Transverse colon (tissue), 3 donors: ENCODE measurements at regions not wholly inside any gene's neighbourhood (a gene's known extent, or its start where the extent isn't known, plus 50 kb on each side); places are given as distances from the start of the nearest gene placed in this dataset.

ENCODE experiments used
- CTCF ChIP-seq, 5 experiments: fragments of 200-600 bp in 3 of 5; fragments of 450-650 bp in 2 of 5; sonication (generic) in 3 of 5; IDR thresholded peaks; 1 replicate in 2 of 5; 2 replicates in 3 of 5; pipeline ENCODE4 v1.5.1; 2016 to 2017; ENCODE audit warnings: antibody characterized with exemption in 5 of 5, inconsistent platforms in 3 of 5, mild to moderate bottlenecking in 2 of 5, moderate library complexity in 1 of 5
- POLR2A ChIP-seq: fragments of 450-650 bp; IDR thresholded peaks from one replicate; pipeline ENCODE4 v1.6.1; 2016; ENCODE audit warnings: antibody characterized with exemption, mild to moderate bottlenecking, moderate library complexity

DNA sequence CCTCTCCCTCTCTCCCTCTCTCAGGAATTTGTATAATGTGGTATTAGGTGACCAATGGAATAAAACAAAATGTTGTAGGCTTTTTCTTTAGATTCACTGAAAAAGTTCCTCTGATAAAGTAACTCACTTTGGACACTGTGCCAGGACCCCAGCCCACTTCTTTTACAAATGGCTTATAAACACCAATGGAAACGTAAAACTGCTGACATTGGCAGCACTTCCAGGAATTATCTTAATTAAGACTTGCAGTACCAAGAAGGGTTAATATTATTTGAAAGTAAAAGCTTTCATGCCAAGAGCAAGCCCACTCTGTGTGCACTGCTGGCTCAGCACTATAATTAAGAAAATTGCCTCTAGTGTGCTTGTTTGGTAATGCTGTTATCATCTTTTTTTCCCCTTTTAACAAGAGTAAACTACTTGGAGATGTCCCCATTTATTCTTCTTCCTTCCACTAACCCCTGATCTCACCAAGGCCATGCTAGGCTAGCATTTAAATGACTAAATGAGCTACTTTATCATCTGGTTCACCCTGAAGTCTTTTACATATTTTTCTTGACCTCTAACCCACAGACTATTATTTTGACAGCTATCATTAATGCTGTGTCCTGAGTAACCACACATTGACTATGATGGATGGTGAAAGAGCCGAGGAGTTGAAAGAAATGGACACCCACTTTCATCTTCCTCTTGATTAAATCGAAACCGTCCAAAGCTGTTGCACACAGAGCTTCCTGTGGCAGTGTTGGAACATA lies 232.2 kb upstream of the ETAA1 start:
- no peak for TF ChIP-seq CTCF (IDR thresholded peaks at IDR 0.05)
- TF ChIP-seq POLR2A = no peak
